ENCODE measurements at regions not wholly inside any gene's neighbourhood (a gene's known extent, or its start where the extent isn't known, plus 50 kb on each side); places are given as distances from the start of the nearest gene placed in this dataset.

DNA sequence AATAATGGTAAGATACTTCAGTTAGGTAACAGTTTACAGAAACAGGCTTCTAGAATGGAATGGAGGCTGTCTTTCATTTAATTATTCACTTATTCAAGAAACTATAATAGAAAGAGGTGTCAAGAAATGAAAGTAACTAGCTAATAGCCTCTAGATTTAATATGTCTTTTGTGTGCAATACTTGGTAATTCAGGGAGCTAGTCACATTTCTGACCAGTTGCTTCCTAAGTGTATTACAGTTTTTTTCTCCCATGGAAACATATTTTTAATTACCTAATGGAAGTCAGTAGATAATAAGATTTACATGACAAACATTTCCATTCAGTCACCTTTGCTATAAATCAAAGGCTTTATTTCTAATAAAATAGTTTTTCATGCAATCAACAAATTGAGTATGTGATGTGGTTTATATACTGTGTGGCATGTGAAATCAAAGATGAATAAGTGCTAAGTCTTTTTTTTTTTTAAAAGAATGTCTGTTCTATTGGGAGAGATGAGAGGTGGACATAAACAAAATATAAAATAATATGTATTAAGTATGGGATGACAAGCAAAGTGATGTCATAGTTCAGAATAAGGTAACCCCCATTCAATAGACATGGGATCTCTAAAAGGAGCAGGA is 985.7 kb downstream of the SQOR start:
- Histone ChIP-seq H3K36me3 (ENCODE audit: insufficient read depth, low read length) (no peaks in the 10 kb centered on the region), H3K27me3 (ENCODE audit: control insufficient read depth, insufficient read depth, low read length) (no peaks in the 10 kb centered on the region), H3K9ac (ENCODE audit: low read depth, low read length) (no peak overlapping the region), H3K4me2 (ENCODE audit: low read length) (no peak overlapping the region), H3K4me3 (ENCODE audit: low read length) (no peak overlapping the region), H3K4me1 (ENCODE audit: control insufficient read depth, insufficient read depth, low read length) (no peaks in the 10 kb centered on the region), H3K9me3 (replicated peaks; ENCODE audit: low read length) (peaks cover 8% of the 10 kb centered on the region)

- no peaks in the 10 kb centered on the region for H3K36me3 ChIP-seq (ENCODE audit: insufficient read depth, low read length)
- peaks cover 3% of the 10 kb centered on the region for H3K9me3 ChIP-seq (replicated peaks; ENCODE audit: low read length)
- no peak overlapping the region for H3K4me2 ChIP-seq (ENCODE audit: low read length)
- no peak overlapping the region for H3K4me3 ChIP-seq (ENCODE audit: low read length)
- no peaks in the 10 kb centered on the region for H3K4me1 ChIP-seq (ENCODE audit: control insufficient read depth, insufficient read depth, low read length)
- no peak overlapping the region for H3K9ac ChIP-seq (ENCODE audit: low read depth, low read length)
- H3K27me3 ChIP-seq (ENCODE audit: control insufficient read depth, insufficient read depth, low read length) = no peaks in the 10 kb centered on the region
Observed at GRCh38 chr15:46622851-46623250, 988.0 kb downstream of the SQOR start.

- H3K36me3 ChIP-seq (ENCODE audit: insufficient read depth, low read length) = no peaks in the 10 kb centered on the region
- no peaks in the 10 kb centered on the region for H3K9me3 ChIP-seq (replicated peaks; ENCODE audit: low read length)
- H3K4me1 ChIP-seq (ENCODE audit: control insufficient read depth, insufficient read depth, low read length) = no peaks in the 10 kb centered on the region
- H3K4me2 ChIP-seq (ENCODE audit: low read length) = no peak overlapping the region
- no peak overlapping the region for H3K9ac ChIP-seq (ENCODE audit: low read depth, low read length)
- H3K4me3 ChIP-seq (ENCODE audit: low read length) = no peak overlapping the region
- H3K27me3 ChIP-seq (ENCODE audit: control insufficient read depth, insufficient read depth, low read length) = no peaks in the 10 kb centered on the region
Observed at GRCh38 chr15:46636206-46636605, 1001.4 kb downstream of the SQOR start.

- Histone ChIP-seq H3K27me3 (ENCODE audit: control insufficient read depth, insufficient read depth, low read length) (no peaks in the 10 kb centered on the region), H3K36me3 (ENCODE audit: insufficient read depth, low read length) (no peaks in the 10 kb centered on the region), H3K4me1 (ENCODE audit: control insufficient read depth, insufficient read depth, low read length) (no peaks in the 10 kb centered on the region), H3K4me3 (ENCODE audit: low read length) (no peak overlapping the region), H3K4me2 (ENCODE audit: low read length) (no peak overlapping the region), H3K9ac (ENCODE audit: low read depth, low read length) (no peak overlapping the region), H3K9me3 (replicated peaks; ENCODE audit: low read length) (peaks cover 17% of the 10 kb centered on the region)
Observed at GRCh38 chr15:46644501-46645481, 1010.0 kb downstream of the SQOR start.

DNA sequence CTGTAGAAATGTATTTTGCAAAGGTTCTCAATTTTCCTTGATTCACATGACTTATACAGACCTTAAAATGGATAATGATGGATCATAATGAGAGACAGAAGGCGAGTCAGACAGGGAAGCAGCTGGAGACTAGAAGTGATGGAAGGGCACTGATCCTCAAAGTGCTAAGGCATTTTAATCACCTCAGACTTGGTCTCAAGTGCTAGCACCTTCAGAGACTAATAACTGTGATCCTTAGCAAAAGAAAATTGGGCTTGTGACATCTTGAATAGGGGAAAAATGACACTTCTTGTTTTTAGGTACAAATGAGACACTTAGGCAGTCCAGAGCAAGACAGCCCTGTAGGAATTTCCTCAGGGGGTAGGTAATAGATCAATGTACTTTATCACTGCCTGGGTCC is 1011.7 kb downstream of the SQOR start:
- H3K4me1 ChIP-seq (ENCODE audit: control insufficient read depth, insufficient read depth, low read length) = no peaks in the 10 kb centered on the region
- no peak overlapping the region for H3K4me2 ChIP-seq (ENCODE audit: low read length)
- H3K4me3 ChIP-seq (ENCODE audit: low read length) = no peak overlapping the region
- H3K9ac ChIP-seq (ENCODE audit: low read depth, low read length) = no peak overlapping the region
- no peaks in the 10 kb centered on the region for H3K27me3 ChIP-seq (ENCODE audit: control insufficient read depth, insufficient read depth, low read length)
- no peaks in the 10 kb centered on the region for H3K36me3 ChIP-seq (ENCODE audit: insufficient read depth, low read length)
- H3K9me3 ChIP-seq (replicated peaks; ENCODE audit: low read length) = peaks cover 17% of the 10 kb centered on the region

DNA sequence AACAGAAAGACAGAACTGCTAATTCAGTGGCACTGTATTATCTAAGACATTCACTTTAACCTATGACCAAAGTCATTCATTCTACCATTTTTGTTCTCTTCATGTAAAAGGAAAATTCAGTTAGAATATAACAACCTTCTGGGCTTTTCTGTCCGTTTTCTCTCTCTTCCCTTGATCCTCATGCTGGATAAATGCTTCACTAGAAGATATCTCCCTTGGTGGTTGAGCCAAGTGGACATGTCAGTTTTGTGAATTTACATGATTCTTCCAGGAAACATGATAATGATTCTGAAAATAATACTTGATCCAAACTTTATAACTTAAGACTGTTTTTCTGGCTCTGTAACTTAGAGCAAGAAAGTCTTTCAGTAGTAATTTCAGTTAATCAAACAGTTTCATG is 1012.2 kb downstream of the SQOR start:
- H3K36me3 ChIP-seq (ENCODE audit: insufficient read depth, low read length) = no peaks in the 10 kb centered on the region
- no peak overlapping the region for H3K4me2 ChIP-seq (ENCODE audit: low read length)
- H3K4me3 ChIP-seq (ENCODE audit: low read length) = no peak overlapping the region
- H3K9me3 ChIP-seq (replicated peaks; ENCODE audit: low read length) = peaks cover 17% of the 10 kb centered on the region
- H3K27me3 ChIP-seq (ENCODE audit: control insufficient read depth, insufficient read depth, low read length) = no peaks in the 10 kb centered on the region
- H3K9ac ChIP-seq (ENCODE audit: low read depth, low read length) = no peak overlapping the region
- H3K4me1 ChIP-seq (ENCODE audit: control insufficient read depth, insufficient read depth, low read length) = no peaks in the 10 kb centered on the region

GRCh38 chr15:46652266-46652665 is 1017.4 kb downstream of the SQOR start:
- H3K27me3 ChIP-seq (ENCODE audit: control insufficient read depth, insufficient read depth, low read length) = no peaks in the 10 kb centered on the region
- H3K9ac ChIP-seq (ENCODE audit: low read depth, low read length) = no peak overlapping the region
- H3K4me3 ChIP-seq (ENCODE audit: low read length) = no peak overlapping the region
- no peaks in the 10 kb centered on the region for H3K4me1 ChIP-seq (ENCODE audit: control insufficient read depth, insufficient read depth, low read length)
- peaks cover 12% of the 10 kb centered on the region for H3K9me3 ChIP-seq (replicated peaks; ENCODE audit: low read length)
- H3K4me2 ChIP-seq (ENCODE audit: low read length) = no peak overlapping the region
- H3K36me3 ChIP-seq (ENCODE audit: insufficient read depth, low read length) = no peaks in the 10 kb centered on the region

DNA sequence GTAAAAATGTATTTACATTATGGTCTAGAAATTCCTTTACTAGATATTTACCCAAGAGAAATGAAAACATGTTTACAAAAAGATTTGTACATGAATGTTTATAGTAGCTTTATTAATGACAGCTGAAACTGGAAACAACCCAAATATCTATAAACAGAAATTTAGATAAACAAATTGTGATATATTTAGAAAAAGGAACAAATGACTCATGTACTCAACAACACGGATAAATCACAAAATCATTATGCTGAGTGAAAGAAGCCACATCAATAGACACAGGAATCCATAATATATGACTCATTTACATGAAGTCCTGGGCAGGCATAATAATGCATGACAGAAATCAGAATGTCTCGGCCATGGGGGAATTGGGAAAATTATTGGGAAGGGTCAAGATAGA is 1020.2 kb downstream of the SQOR start:
- Histone ChIP-seq H3K36me3 (ENCODE audit: insufficient read depth, low read length) (no peaks in the 10 kb centered on the region), H3K9ac (ENCODE audit: low read depth, low read length) (no peak overlapping the region), H3K9me3 (replicated peaks; ENCODE audit: low read length) (peaks cover 6% of the 10 kb centered on the region), H3K4me2 (ENCODE audit: low read length) (no peak overlapping the region), H3K27me3 (ENCODE audit: control insufficient read depth, insufficient read depth, low read length) (no peaks in the 10 kb centered on the region), H3K4me1 (ENCODE audit: control insufficient read depth, insufficient read depth, low read length) (no peaks in the 10 kb centered on the region), H3K4me3 (ENCODE audit: low read length) (no peak overlapping the region)

GRCh38 chr15:46660096-46660842 is 1025.4 kb downstream of the SQOR start:
- Histone ChIP-seq H3K36me3 (ENCODE audit: insufficient read depth, low read length) (no peaks in the 10 kb centered on the region), H3K27me3 (ENCODE audit: control insufficient read depth, insufficient read depth, low read length) (no peaks in the 10 kb centered on the region), H3K9ac (ENCODE audit: low read depth, low read length) (no peak overlapping the region), H3K4me3 (ENCODE audit: low read length) (no peak overlapping the region), H3K4me2 (ENCODE audit: low read length) (no peak overlapping the region), H3K9me3 (replicated peaks; ENCODE audit: low read length) (peaks cover 2% of the 10 kb centered on the region), H3K4me1 (ENCODE audit: control insufficient read depth, insufficient read depth, low read length) (no peaks in the 10 kb centered on the region)

DNA sequence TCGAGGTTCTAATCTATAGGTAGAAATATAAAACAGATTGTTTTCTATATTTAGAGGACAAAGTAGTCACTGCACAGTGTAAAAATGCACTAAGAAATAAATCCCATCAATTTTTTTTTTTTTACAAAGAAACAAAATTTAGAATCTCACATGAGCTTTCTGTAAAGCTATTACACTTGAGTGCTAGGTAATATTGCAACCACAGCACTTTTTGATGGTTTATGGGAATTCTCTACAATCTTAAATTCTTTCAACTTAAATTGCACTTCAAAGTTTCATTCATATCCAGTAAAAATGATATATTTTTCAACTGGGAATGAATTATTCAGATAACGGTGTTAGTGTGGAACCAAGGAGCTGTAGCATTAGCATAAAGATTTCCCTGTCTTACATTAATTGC is 1035.4 kb downstream of the SQOR start:
- H3K27me3 ChIP-seq (ENCODE audit: control insufficient read depth, insufficient read depth, low read length) = no peaks in the 10 kb centered on the region
- no peak overlapping the region for H3K9ac ChIP-seq (ENCODE audit: low read depth, low read length)
- no peak overlapping the region for H3K4me3 ChIP-seq (ENCODE audit: low read length)
- peaks cover 3% of the 10 kb centered on the region for H3K9me3 ChIP-seq (replicated peaks; ENCODE audit: low read length)
- no peaks in the 10 kb centered on the region for H3K36me3 ChIP-seq (ENCODE audit: insufficient read depth, low read length)
- no peak overlapping the region for H3K4me2 ChIP-seq (ENCODE audit: low read length)
- no peaks in the 10 kb centered on the region for H3K4me1 ChIP-seq (ENCODE audit: control insufficient read depth, insufficient read depth, low read length)

DNA sequence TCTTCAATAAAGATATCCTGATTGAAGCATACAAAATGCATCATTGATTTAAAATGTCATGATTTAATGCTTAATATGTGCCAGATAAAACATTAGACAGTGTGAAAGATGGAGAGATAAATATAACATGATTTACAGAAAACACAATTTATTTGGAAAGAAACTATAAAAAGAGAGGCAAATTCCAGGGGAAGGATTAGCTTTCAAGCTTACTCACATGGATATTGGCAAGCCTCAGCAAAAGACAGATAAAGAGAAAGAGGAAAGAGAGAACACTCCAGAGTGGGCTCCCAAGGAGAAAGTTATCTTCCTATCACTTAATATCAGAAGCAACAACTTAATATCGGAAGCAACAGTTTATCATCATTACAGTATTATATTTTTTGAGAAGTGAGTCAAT is 1036.5 kb downstream of the SQOR start:
- H3K4me2 ChIP-seq (ENCODE audit: low read length) = no peak overlapping the region
- H3K4me1 ChIP-seq (ENCODE audit: control insufficient read depth, insufficient read depth, low read length) = no peaks in the 10 kb centered on the region
- H3K9me3 ChIP-seq (replicated peaks; ENCODE audit: low read length) = peaks cover 3% of the 10 kb centered on the region
- H3K27me3 ChIP-seq (ENCODE audit: control insufficient read depth, insufficient read depth, low read length) = no peaks in the 10 kb centered on the region
- H3K4me3 ChIP-seq (ENCODE audit: low read length) = no peak overlapping the region
- H3K9ac ChIP-seq (ENCODE audit: low read depth, low read length) = no peak overlapping the region
- no peaks in the 10 kb centered on the region for H3K36me3 ChIP-seq (ENCODE audit: insufficient read depth, low read length)

Data from skeletal muscle satellite cell (primary cell).